ENCODE measurements at regions not wholly inside any gene's neighbourhood (a gene's known extent, or its start where the extent isn't known, plus 50 kb on each side); places are given as distances from the start of the nearest gene placed in this dataset.
"Not testable (repeated sequence)": the region's sequence is repeated elsewhere in the genome, so short reads cannot be mapped to it uniquely, and the experiment has no call there.

GRCh38 chr7:136150311-136150710, 173.2 kb upstream of the MTPN start:
- DNase-seq: no peak

GRCh38 chr7:136148920-136149319, 171.8 kb upstream of the MTPN start:
- no peak for DNase-seq

- DNase-seq: no peak
Observed at GRCh38 chr7:136146925-136147324, 169.8 kb upstream of the MTPN start.

- DNase-seq: no peak
Observed at GRCh38 chr7:136144182-136144581, 167.0 kb upstream of the MTPN start.

GRCh38 chr7:136143271-136143670, 166.1 kb upstream of the MTPN start:
- no peak for DNase-seq

GRCh38 chr7:136142583-136142982, 165.4 kb upstream of the MTPN start:
- no peak for DNase-seq

GRCh38 chr7:136140469-136140868, 163.3 kb upstream of the MTPN start:
- DNase-seq: no peak

- no peak for DNase-seq
Observed at GRCh38 chr7:136139417-136139816, 162.3 kb upstream of the MTPN start.

GRCh38 chr7:136138991-136139390, 161.8 kb upstream of the MTPN start:
- DNase-seq: no peak

GRCh38 chr7:136136906-136137454, 159.8 kb upstream of the MTPN start:
- DNase-seq: no peak

GRCh38 chr7:136134503-136134902, 157.3 kb upstream of the MTPN start:
- DNase-seq: no peak

- no peak for DNase-seq
Observed at GRCh38 chr7:136133551-136133950, 156.4 kb upstream of the MTPN start.

- no peak for DNase-seq
Observed at GRCh38 chr7:136131304-136131630, 154.1 kb upstream of the MTPN start.

- DNase-seq: no peak
Observed at GRCh38 chr7:136130511-136131303, 153.5 kb upstream of the MTPN start.

- no peak for DNase-seq
Observed at GRCh38 chr7:136128050-136128449, 150.9 kb upstream of the MTPN start.

GRCh38 chr7:136123352-136123751, 146.2 kb upstream of the MTPN start:
- no peak for DNase-seq

- no peak for DNase-seq
Observed at GRCh38 chr7:136122026-136122425, 144.9 kb upstream of the MTPN start.

GRCh38 chr7:136117539-136117938, 140.4 kb upstream of the MTPN start:
- no peak for DNase-seq

GRCh38 chr7:136116186-136116585, 139.0 kb upstream of the MTPN start:
- no peak for DNase-seq

GRCh38 chr7:136114966-136115762, 138.0 kb upstream of the MTPN start:
- DNase-seq: peak; percentile 40

GRCh38 chr7:136114467-136114866, 137.3 kb upstream of the MTPN start:
- not testable (repeated sequence) for DNase-seq

GRCh38 chr7:136109037-136109436, 131.9 kb upstream of the MTPN start:
- DNase-seq: not testable (repeated sequence)

GRCh38 chr7:136105191-136105590, 128.0 kb upstream of the MTPN start:
- DNase-seq: no peak

GRCh38 chr7:136104269-136104603, 127.1 kb upstream of the MTPN start:
- DNase-seq: no peak
